GM10266 (cell line): ENCODE measurements at regions not wholly inside any gene's neighbourhood (a gene's known extent, or its start where the extent isn't known, plus 50 kb on each side); places are given as distances from the start of the nearest gene placed in this dataset.

Experiments used
- DNase-seq: peaks from one replicate; pipeline ENCODE4 v3.0.0; 2012; ENCODE audit errors: extremely low spot score
- CTCF ChIP-seq: IDR thresholded peaks from 2 replicates; pipeline ENCODE4 v1.5.1; 2012; ENCODE audit warnings: mild to moderate bottlenecking, low read depth; ENCODE audit not compliant: control insufficient read depth, insufficient read depth; ENCODE audit errors: missing control alignments

GRCh38 chr11:103622296-103622695 lies 414.1 kb upstream of the DDI1 start:
- no peak for DNase-seq

GRCh38 chr11:103623933-103624332 lies 412.5 kb upstream of the DDI1 start:
- no peak for TF ChIP-seq CTCF
- DNase-seq: no peak

More at GRCh38 chr11:103622296-103622695, 414.1 kb upstream of the DDI1 start:
- TF ChIP-seq CTCF: no peak

GRCh38 chr11:103624708-103625623 lies 411.5 kb upstream of the DDI1 start:
- no peak for TF ChIP-seq CTCF
- DNase-seq: no peak

- no peak for DNase-seq
Observed at GRCh38 chr11:103625624-103625965, 410.8 kb upstream of the DDI1 start.

GRCh38 chr11:103628121-103628520 lies 408.3 kb upstream of the DDI1 start:
- no peak for DNase-seq
- no peak for TF ChIP-seq CTCF

More at GRCh38 chr11:103625624-103625965, 410.8 kb upstream of the DDI1 start:
- no peak for TF ChIP-seq CTCF

- no peak for TF ChIP-seq CTCF
- DNase-seq: no peak
Observed at GRCh38 chr11:103631841-103632240, 404.6 kb upstream of the DDI1 start.

- TF ChIP-seq CTCF: no peak
- DNase-seq: no peak
Observed at GRCh38 chr11:103633068-103633788, 403.2 kb upstream of the DDI1 start.
